DOHH2 (cell line): ENCODE measurements at regions not wholly inside any gene's neighbourhood (a gene's known extent, or its start where the extent isn't known, plus 50 kb on each side); places are given as distances from the start of the nearest gene placed in this dataset.

ENCODE experiments used
- EZH2phosphoT487 ChIP-seq: fragments of 200-600 bp; sonication (generic); IDR thresholded peaks from 2 replicates; pipeline ENCODE4 v1.6.1; 2017; ENCODE audit warnings: borderline replicate concordance, mild to moderate bottlenecking, antibody characterized with exemption, low read length, moderate library complexity, mixed read lengths
- TF ChIP-seq, protein P1 (sequence below): fragments of 200-600 bp; sonication (generic); IDR thresholded peaks from one replicate; pipeline ENCODE4 v1.5.1; 2014; ENCODE audit warnings: antibody characterized with exemption, mild to moderate bottlenecking, low read depth, low read length; ENCODE audit not compliant: poor library complexity, severe bottlenecking

DNA sequence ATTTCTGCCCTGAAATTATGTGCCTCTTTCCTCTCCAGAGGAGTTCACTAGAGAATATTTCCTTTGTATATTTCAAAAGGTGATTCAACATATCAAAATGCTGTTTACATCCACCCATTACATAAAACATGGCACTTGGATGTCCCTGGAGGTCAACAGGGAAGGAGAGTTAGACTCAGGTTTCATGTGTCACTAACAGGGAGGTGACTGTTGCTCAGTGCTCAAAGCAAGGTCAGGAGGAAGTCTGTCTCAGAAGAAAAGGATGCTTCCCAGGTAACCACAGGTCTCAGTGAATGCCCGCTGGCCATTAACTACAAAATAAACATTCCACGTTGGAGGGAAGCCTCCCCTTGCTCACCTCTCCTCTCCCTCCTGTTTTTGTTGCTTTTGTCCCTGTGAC is 198.6 kb downstream of the AXIN2 start:
- TF ChIP-seq, protein P1, sequence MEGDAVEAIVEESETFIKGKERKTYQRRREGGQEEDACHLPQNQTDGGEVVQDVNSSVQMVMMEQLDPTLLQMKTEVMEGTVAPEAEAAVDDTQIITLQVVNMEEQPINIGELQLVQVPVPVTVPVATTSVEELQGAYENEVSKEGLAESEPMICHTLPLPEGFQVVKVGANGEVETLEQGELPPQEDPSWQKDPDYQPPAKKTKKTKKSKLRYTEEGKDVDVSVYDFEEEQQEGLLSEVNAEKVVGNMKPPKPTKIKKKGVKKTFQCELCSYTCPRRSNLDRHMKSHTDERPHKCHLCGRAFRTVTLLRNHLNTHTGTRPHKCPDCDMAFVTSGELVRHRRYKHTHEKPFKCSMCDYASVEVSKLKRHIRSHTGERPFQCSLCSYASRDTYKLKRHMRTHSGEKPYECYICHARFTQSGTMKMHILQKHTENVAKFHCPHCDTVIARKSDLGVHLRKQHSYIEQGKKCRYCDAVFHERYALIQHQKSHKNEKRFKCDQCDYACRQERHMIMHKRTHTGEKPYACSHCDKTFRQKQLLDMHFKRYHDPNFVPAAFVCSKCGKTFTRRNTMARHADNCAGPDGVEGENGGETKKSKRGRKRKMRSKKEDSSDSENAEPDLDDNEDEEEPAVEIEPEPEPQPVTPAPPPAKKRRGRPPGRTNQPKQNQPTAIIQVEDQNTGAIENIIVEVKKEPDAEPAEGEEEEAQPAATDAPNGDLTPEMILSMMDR, result no peak
- no peak for TF ChIP-seq EZH2phosphoT487
